ENCODE measurements at regions not wholly inside any gene's neighbourhood (a gene's known extent, or its start where the extent isn't known, plus 50 kb on each side); places are given as distances from the start of the nearest gene placed in this dataset.

DNA sequence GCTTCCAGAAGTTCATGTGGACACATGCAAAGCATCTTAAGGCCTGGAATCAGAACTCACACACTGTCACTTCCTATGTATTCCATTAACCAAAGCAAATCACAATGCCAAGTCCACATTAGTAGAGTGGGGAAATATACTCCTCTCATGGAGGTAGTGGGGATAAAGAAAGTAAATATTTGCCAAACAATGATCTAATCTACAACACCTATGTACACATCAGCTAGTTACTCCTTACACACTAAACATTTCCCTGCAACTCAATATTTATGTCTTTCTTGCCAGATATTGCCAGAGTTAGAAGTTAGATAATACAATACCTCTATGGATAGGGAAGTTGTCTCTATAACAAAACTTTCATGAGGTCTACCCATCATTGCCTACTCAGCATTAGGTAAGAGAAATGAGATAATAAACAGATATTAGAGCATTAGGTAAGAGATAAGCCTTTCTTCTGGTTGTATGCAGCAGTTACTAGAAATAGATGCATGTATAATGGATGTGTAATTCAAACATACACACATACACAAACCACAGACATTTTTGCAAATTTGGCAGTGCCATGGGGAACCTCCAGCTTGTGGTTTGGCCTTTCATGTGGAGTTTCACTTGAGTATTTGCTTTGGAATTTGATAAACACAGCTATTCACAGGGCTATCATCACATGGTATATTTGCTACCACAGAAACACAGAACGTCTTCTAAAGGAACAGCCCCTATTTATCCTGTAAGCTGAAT, 196.5 kb downstream of the TLE1 start:
- WGBS, 2 experiments (ENCODE audit: extremely low coverage in 1 of 2, insufficient coverage in 1 of 2, insufficient read length in 1 of 2, insufficient replicate concordance in 2 of 2, low coverage in 1 of 2, low lambda C conversion rate in 2 of 2, missing lambda C conversion rate in 1 of 2), result 90% methylated on average over 1 of the region's 1 CpG; no CpG with 5 or more reads in 1 of the 2 experiments
- H2AK5ac ChIP-seq (ENCODE audit: low read depth, low read length), result no peak overlapping the region
- ChIA-PET CTCF (ENCODE audit: partially characterized antibody) (interaction anchor here (0.6 kb wide), 1 partner anchor 353 kb away, joined by 3 read pairs; no protein-coding TSS in a partner anchor), POLR2A (ENCODE audit: partially characterized antibody) (interaction anchor here (1.3 kb wide), 1 partner anchor 17 kb away, joined by 3 read pairs; no protein-coding TSS in a partner anchor)
- no peaks in the 10 kb centered on the region for H3K9me3 ChIP-seq (ENCODE audit: insufficient read depth in 2 of 2, low read depth in 1 of 2, low read length in 1 of 2)
- H3K27ac ChIP-seq (ENCODE audit: low read depth, low read length), result no peak overlapping the region
- H2AFZ ChIP-seq (ENCODE audit: low read length), result no peak overlapping the region
- no peak overlapping the region for H2BK120ac ChIP-seq (replicated peaks; ENCODE audit: low read depth, low read length)
- no peak overlapping the region for H2BK12ac ChIP-seq (ENCODE audit: low read depth, low read length)
- no peak for DNase-seq (ENCODE audit: low read depth in 1 of 2, low spot score in 2 of 2)
- H4K8ac ChIP-seq (ENCODE audit: extremely low read depth, insufficient read depth, low read length), result no peak overlapping the region
- H2BK15ac ChIP-seq (ENCODE audit: low read length), result no peak overlapping the region
- H4K91ac ChIP-seq (replicated peaks; ENCODE audit: insufficient read length, low read length), result no peak overlapping the region
- FAIRE-seq, result no peak
- no peak overlapping the region for H2BK5ac ChIP-seq (ENCODE audit: low read depth, low read length)
- H3K4me3 ChIP-seq (ENCODE audit: extremely low read depth in 1 of 4, insufficient read depth in 2 of 4, low read depth in 3 of 4, low read length in 4 of 4), result no peak overlapping the region
- no peaks in the 10 kb centered on the region for H4K20me1 ChIP-seq (replicated peaks in 1 of 2; ENCODE audit: control insufficient read depth in 1 of 2, insufficient read depth in 2 of 2, low read length in 2 of 2)
- H3K23ac ChIP-seq (ENCODE audit: insufficient read length), result no peak overlapping the region
- H3K79me2 ChIP-seq (ENCODE audit: control insufficient read depth in 1 of 2, insufficient read depth in 2 of 2, low read length in 2 of 2), result no peaks in the 10 kb centered on the region
- no peak for TF ChIP-seq EP300 (IDR thresholded peaks at IDR 0.05; ENCODE audit: borderline replicate concordance in 1 of 2, low read depth in 2 of 2, low read length in 2 of 2)
- TF ChIP-seq TCF12 (IDR thresholded peaks at IDR 0.05; ENCODE audit: low read depth, low read length), result no peak
- H3K4me1 ChIP-seq (replicated peaks in 1 of 4; ENCODE audit: control insufficient read depth in 3 of 4, insufficient read depth in 4 of 4, low read length in 3 of 4), result no peaks in the 10 kb centered on the region
- no peak overlapping the region for H3K9ac ChIP-seq (replicated peaks in 1 of 4; ENCODE audit: extremely low read depth in 1 of 4, low read depth in 3 of 4, low read length in 3 of 4)
- no peak overlapping the region for H3K14ac ChIP-seq (ENCODE audit: insufficient read length)
- no peaks in the 10 kb centered on the region for H3K79me1 ChIP-seq (ENCODE audit: low read depth, low read length)
- no peak overlapping the region for H2BK20ac ChIP-seq (ENCODE audit: low read length)
- H3K23me2 ChIP-seq (ENCODE audit: low read depth, low read length), result no peaks in the 10 kb centered on the region
- H3K4ac ChIP-seq (replicated peaks; ENCODE audit: insufficient read length, low read depth, low read length), result no peak overlapping the region
- no peak overlapping the region for H4K5ac ChIP-seq (ENCODE audit: insufficient read length, low read depth, low read length)
- no peaks in the 10 kb centered on the region for H3K27me3 ChIP-seq (replicated peaks in 1 of 4; ENCODE audit: control insufficient read depth in 3 of 4, extremely low read depth in 1 of 4, insufficient read depth in 3 of 4, low read length in 3 of 4)
- H3K56ac ChIP-seq (replicated peaks; ENCODE audit: insufficient read length, low read depth, low read length), result no peak overlapping the region
- no peak overlapping the region for H3K18ac ChIP-seq (ENCODE audit: extremely low read depth, low read length)
- H3K4me2 ChIP-seq (ENCODE audit: insufficient read depth in 1 of 2, low read depth in 2 of 2, low read length in 2 of 2), result no peak overlapping the region
- H3K36me3 ChIP-seq (ENCODE audit: control insufficient read depth in 2 of 4, insufficient read depth in 4 of 4, low read length in 3 of 4), result no peaks in the 10 kb centered on the region
